MM.1S (cell line): ENCODE measurements at regions not wholly inside any gene's neighbourhood (a gene's known extent, or its start where the extent isn't known, plus 50 kb on each side); places are given as distances from the start of the nearest gene placed in this dataset.

Experiments used
- CTCF ChIP-seq: fragments of 300-600 bp; sonication (generic); IDR thresholded peaks from 2 replicates; pipeline ENCODE4 v1.5.1; 2016; ENCODE audit warnings: antibody characterized with exemption, low read length, mixed read lengths
- EZH2 ChIP-seq: fragments of 300-600 bp; sonication (generic); optimal IDR thresholded peaks from 2 replicates; pipeline ENCODE3; 2017; ENCODE audit warnings: low read depth, mild to moderate bottlenecking, antibody characterized with exemption, low read length, mixed read lengths

- TF ChIP-seq EZH2 (no peak), CTCF (no peak)
Observed at GRCh38 chr5:126695091-126695490, 81.8 kb upstream of the LMNB1 start.
